Glutamatergic neuron (in vitro differentiated cells): ENCODE measurements at regions not wholly inside any gene's neighbourhood (a gene's known extent, or its start where the extent isn't known, plus 50 kb on each side); places are given as distances from the start of the nearest gene placed in this dataset.

Source experiments
- DNase-seq: peaks from one replicate; pipeline ENCODE4 v3.0.0; 2022
- H3K27ac Mint-ChIP-seq: one replicate; pipeline ENCODE4 v1.8.0; 2020; ENCODE audit warnings: mild to moderate bottlenecking, mixed read lengths, inconsistent platforms; ENCODE audit not compliant: unreplicated experiment
- H3K27me3 Mint-ChIP-seq: one replicate; pipeline ENCODE4 v1.8.0; 2020; ENCODE audit warnings: mild to moderate bottlenecking, moderate library complexity, mixed read lengths, inconsistent platforms; ENCODE audit not compliant: unreplicated experiment
- H3K36me3 Mint-ChIP-seq: one replicate; pipeline ENCODE4 v1.8.0; 2020; ENCODE audit warnings: mild to moderate bottlenecking, mixed read lengths, inconsistent platforms; ENCODE audit not compliant: unreplicated experiment
- H3K4me1 Mint-ChIP-seq: one replicate; pipeline ENCODE4 v1.8.0; 2020; ENCODE audit warnings: mild to moderate bottlenecking, low read depth, mixed read lengths, inconsistent platforms; ENCODE audit not compliant: unreplicated experiment
- H3K4me3 Mint-ChIP-seq: one replicate; pipeline ENCODE4 v1.8.0; 2020; ENCODE audit warnings: mild to moderate bottlenecking, mixed read lengths, inconsistent platforms; ENCODE audit not compliant: unreplicated experiment
- H3K9me3 Mint-ChIP-seq: one replicate; pipeline ENCODE4 v1.8.0; 2020; ENCODE audit warnings: mild to moderate bottlenecking, moderate library complexity, mixed read lengths, inconsistent platforms; ENCODE audit not compliant: unreplicated experiment
- CTCF ChIP-seq: fragments of 200-600 bp; sonication (generic); IDR thresholded peaks from one replicate; pipeline ENCODE4 v1.5.0; 2021; ENCODE audit not compliant: partially characterized antibody, unreplicated experiment

- H3K4me1 Mint-ChIP-seq: peaks cover 3% of the 10 kb centered on the region
- peaks cover 4% of the 10 kb centered on the region for H3K36me3 Mint-ChIP-seq
- H3K4me3 Mint-ChIP-seq: no peak overlapping the region
- H3K27ac Mint-ChIP-seq: no peak overlapping the region
- DNase-seq: no peak
- H3K27me3 Mint-ChIP-seq: no peaks in the 10 kb centered on the region
- TF ChIP-seq CTCF: no peak
- peaks cover 2% of the 10 kb centered on the region for H3K9me3 Mint-ChIP-seq
Measured at GRCh38 chr6:94736236-94736635, 841.1 kb upstream of the MANEA start.

GRCh38 chr6:94735270-94735669 is 842.1 kb upstream of the MANEA start:
- Mint-ChIP-seq H3K27me3 (no peaks in the 10 kb centered on the region), H3K36me3 (peaks cover 4% of the 10 kb centered on the region), H3K9me3 (peaks cover 2% of the 10 kb centered on the region), H3K4me3 (no peak overlapping the region), H3K27ac (no peak overlapping the region), H3K4me1 (peaks cover 3% of the 10 kb centered on the region)
- no peak for TF ChIP-seq CTCF
- DNase-seq: no peak

GRCh38 chr6:94734751-94735150 is 842.6 kb upstream of the MANEA start:
- no peak for TF ChIP-seq CTCF
- peaks cover 4% of the 10 kb centered on the region for H3K36me3 Mint-ChIP-seq
- no peaks in the 10 kb centered on the region for H3K27me3 Mint-ChIP-seq
- peaks cover 2% of the 10 kb centered on the region for H3K9me3 Mint-ChIP-seq
- H3K4me3 Mint-ChIP-seq: no peak overlapping the region
- peaks cover 3% of the 10 kb centered on the region for H3K4me1 Mint-ChIP-seq
- H3K27ac Mint-ChIP-seq: no peak overlapping the region
- DNase-seq: no peak

- DNase-seq: no peak
- no peak for TF ChIP-seq CTCF
- Mint-ChIP-seq H3K27ac (no peak overlapping the region), H3K9me3 (peaks cover 7% of the 10 kb centered on the region), H3K36me3 (peaks cover 14% of the 10 kb centered on the region), H3K4me3 (no peak overlapping the region), H3K27me3 (peaks cover under 1% of the 10 kb centered on the region), H3K4me1 (peaks cover 3% of the 10 kb centered on the region)
Measured at GRCh38 chr6:94733066-94733465, 844.3 kb upstream of the MANEA start.

- no peak overlapping the region for H3K27ac Mint-ChIP-seq
- H3K4me3 Mint-ChIP-seq: no peak overlapping the region
- peaks cover 12% of the 10 kb centered on the region for H3K36me3 Mint-ChIP-seq
- H3K9me3 Mint-ChIP-seq: peaks cover 6% of the 10 kb centered on the region
- peaks cover 4% of the 10 kb centered on the region for H3K27me3 Mint-ChIP-seq
- no peak for TF ChIP-seq CTCF
- DNase-seq: no peak
- no peaks in the 10 kb centered on the region for H3K4me1 Mint-ChIP-seq
Measured at GRCh38 chr6:94727710-94728109, 849.6 kb upstream of the MANEA start.
